Skin epidermis (tissue), 12 donors: ENCODE measurements at regions not wholly inside any gene's neighbourhood (a gene's known extent, or its start where the extent isn't known, plus 50 kb on each side); places are given as distances from the start of the nearest gene placed in this dataset.
"Not testable (repeated sequence)": the region's sequence is repeated elsewhere in the genome, so short reads cannot be mapped to it uniquely, and the experiment has no call there.

ENCODE experiments used
- H3K27ac ChIP-seq, 21 experiments: fragments of 200-600 bp; sonication (generic) in 11 of 21; one replicate each; pipeline ENCODE4 v1.5.0; 2020; ENCODE audit warnings: mild to moderate bottlenecking in 3 of 21, inconsistent platforms in 2 of 21, moderate library complexity in 2 of 21
- H3K4me3 ChIP-seq, 7 experiments: fragments of 200-600 bp; sonication (generic) in 2 of 7; one replicate each; pipeline ENCODE4 v1.5.0; 2020; ENCODE audit warnings: inconsistent platforms in 2 of 7, mild to moderate bottlenecking in 2 of 7, moderate library complexity in 1 of 7

- H3K27ac ChIP-seq, result no peak overlapping the region
- H3K4me3 ChIP-seq, result no peak overlapping the region
Observed at GRCh38 chr11:82117362-82117761, 616.3 kb downstream of the FAM181B start.

- H3K27ac ChIP-seq, result no peak overlapping the region
- no peak overlapping the region for H3K4me3 ChIP-seq
Observed at GRCh38 chr11:82105331-82105998, 628.2 kb downstream of the FAM181B start.

- no peak overlapping the region for H3K4me3 ChIP-seq
- no peak overlapping the region for H3K27ac ChIP-seq
Observed at GRCh38 chr11:82092904-82093303, 640.8 kb downstream of the FAM181B start.

- H3K27ac ChIP-seq, result no peak overlapping the region
- no peak overlapping the region for H3K4me3 ChIP-seq
Observed at GRCh38 chr11:82089426-82089825, 644.2 kb downstream of the FAM181B start.

GRCh38 chr11:82085493-82085892 lies 648.2 kb downstream of the FAM181B start:
- no peak overlapping the region for H3K27ac ChIP-seq
- H3K4me3 ChIP-seq, result no peak overlapping the region

- H3K4me3 ChIP-seq, result no peak overlapping the region
- H3K27ac ChIP-seq, result no peak overlapping the region
Observed at GRCh38 chr11:82082976-82083375, 650.7 kb downstream of the FAM181B start.

GRCh38 chr11:82080160-82080559 lies 653.5 kb downstream of the FAM181B start:
- H3K27ac ChIP-seq, result no peak overlapping the region
- H3K4me3 ChIP-seq, result no peak overlapping the region

- H3K4me3 ChIP-seq, result no peak overlapping the region
- no peak overlapping the region for H3K27ac ChIP-seq
Observed at GRCh38 chr11:82076126-82076525, 657.5 kb downstream of the FAM181B start.

- Histone ChIP-seq H3K4me3 (no peak overlapping the region), H3K27ac (no peak overlapping the region)
Observed at GRCh38 chr11:82059505-82059904, 674.2 kb downstream of the FAM181B start.

GRCh38 chr11:82056450-82056849 lies 677.2 kb downstream of the FAM181B start:
- Histone ChIP-seq H3K4me3 (no peak overlapping the region), H3K27ac (no peak overlapping the region)

GRCh38 chr11:82049199-82049598 lies 684.5 kb downstream of the FAM181B start:
- no peak overlapping the region for H3K27ac ChIP-seq

GRCh38 chr11:82047200-82047599 lies 686.5 kb downstream of the FAM181B start:
- no peak overlapping the region for H3K27ac ChIP-seq

More at GRCh38 chr11:82049199-82049598, 684.5 kb downstream of the FAM181B start:
- H3K4me3 ChIP-seq, result no peak overlapping the region

GRCh38 chr11:82046778-82047177 lies 686.9 kb downstream of the FAM181B start:
- H3K4me3 ChIP-seq, result no peak overlapping the region
- no peak overlapping the region for H3K27ac ChIP-seq

More at GRCh38 chr11:82047200-82047599, 686.5 kb downstream of the FAM181B start:
- no peak overlapping the region for H3K4me3 ChIP-seq

- H3K4me3 ChIP-seq, result no peak overlapping the region
Observed at GRCh38 chr11:82045748-82046457, 687.8 kb downstream of the FAM181B start.

GRCh38 chr11:82043316-82043715 lies 690.3 kb downstream of the FAM181B start:
- no peak overlapping the region for H3K4me3 ChIP-seq
- no peak overlapping the region for H3K27ac ChIP-seq

More at GRCh38 chr11:82045748-82046457, 687.8 kb downstream of the FAM181B start:
- no peak overlapping the region for H3K27ac ChIP-seq

GRCh38 chr11:82041764-82042163 lies 691.9 kb downstream of the FAM181B start:
- H3K4me3 ChIP-seq, result no peak overlapping the region
- no peak overlapping the region for H3K27ac ChIP-seq

GRCh38 chr11:82038154-82038553 lies 695.5 kb downstream of the FAM181B start:
- no peak overlapping the region for H3K4me3 ChIP-seq
- no peak overlapping the region for H3K27ac ChIP-seq

- no peak overlapping the region for H3K4me3 ChIP-seq
- H3K27ac ChIP-seq, result no peak overlapping the region
Observed at GRCh38 chr11:82034527-82034926, 699.1 kb downstream of the FAM181B start.

GRCh38 chr11:82027335-82027734 lies 706.3 kb downstream of the FAM181B start:
- H3K4me3 ChIP-seq, H3K27ac ChIP-seq: not testable (repeated sequence)

- no peak overlapping the region for H3K4me3 ChIP-seq
- H3K27ac ChIP-seq, result no peak overlapping the region
Observed at GRCh38 chr11:82024760-82025159, 708.9 kb downstream of the FAM181B start.

- Histone ChIP-seq H3K4me3 (no peak overlapping the region), H3K27ac (no peak overlapping the region)
Observed at GRCh38 chr11:82012276-82012675, 721.4 kb downstream of the FAM181B start.
